Esophagus muscularis mucosa (tissue), 4 donors: ENCODE measurements at regions not wholly inside any gene's neighbourhood (a gene's known extent, or its start where the extent isn't known, plus 50 kb on each side); places are given as distances from the start of the nearest gene placed in this dataset.

Source experiments
- EP300 ChIP-seq: sonication (generic); formaldehyde crosslinking; IDR thresholded peaks from one replicate; pipeline ENCODE4 v1.6.1; 2017; ENCODE audit warnings: antibody characterized with exemption
- POLR2A ChIP-seq: fragments of 450-650 bp; IDR thresholded peaks from one replicate; pipeline ENCODE4 v1.6.1; 2017; ENCODE audit warnings: antibody characterized with exemption, moderate library complexity, mild to moderate bottlenecking, low read depth
- POLR2AphosphoS5 ChIP-seq, 2 donors: sonication (generic); formaldehyde crosslinking; IDR thresholded peaks; one replicate each; pipeline ENCODE4 v1.6.1; 2017; ENCODE audit warnings: antibody characterized with exemption in 2 of 2
- TF ChIP-seq, protein P1 (sequence below), 3 experiments: fragments of 200-600 bp in 2 of 3; fragments of 450-650 bp in 1 of 3; sonication (generic) in 2 of 3; IDR thresholded peaks; one replicate each; pipeline ENCODE4 v1.5.1; 2017 to 2019; ENCODE audit warnings: antibody characterized with exemption in 3 of 3, mild to moderate bottlenecking in 2 of 3, moderate library complexity in 1 of 3

DNA sequence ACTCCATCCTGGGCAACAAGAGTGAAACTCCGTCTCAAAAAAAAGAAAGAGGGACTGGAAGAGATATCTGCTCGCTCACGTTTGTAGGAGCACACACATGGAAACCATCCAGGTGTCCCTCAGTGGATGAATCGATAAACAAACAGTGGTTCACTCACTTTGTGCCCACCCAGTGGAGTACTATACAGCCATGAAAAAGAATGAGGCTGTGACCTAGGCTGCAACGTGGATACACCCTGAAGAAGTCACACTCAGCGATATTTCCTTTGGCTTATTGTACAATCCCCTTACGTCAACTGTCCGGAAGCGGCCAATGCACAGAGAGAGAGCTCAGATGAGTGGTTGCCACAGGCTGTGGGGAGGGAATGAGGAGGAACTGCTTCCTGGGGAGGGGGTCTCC, 82.3 kb upstream of the PPP2R3B start:
- TF ChIP-seq EP300, result no peak
- TF ChIP-seq, protein P1, sequence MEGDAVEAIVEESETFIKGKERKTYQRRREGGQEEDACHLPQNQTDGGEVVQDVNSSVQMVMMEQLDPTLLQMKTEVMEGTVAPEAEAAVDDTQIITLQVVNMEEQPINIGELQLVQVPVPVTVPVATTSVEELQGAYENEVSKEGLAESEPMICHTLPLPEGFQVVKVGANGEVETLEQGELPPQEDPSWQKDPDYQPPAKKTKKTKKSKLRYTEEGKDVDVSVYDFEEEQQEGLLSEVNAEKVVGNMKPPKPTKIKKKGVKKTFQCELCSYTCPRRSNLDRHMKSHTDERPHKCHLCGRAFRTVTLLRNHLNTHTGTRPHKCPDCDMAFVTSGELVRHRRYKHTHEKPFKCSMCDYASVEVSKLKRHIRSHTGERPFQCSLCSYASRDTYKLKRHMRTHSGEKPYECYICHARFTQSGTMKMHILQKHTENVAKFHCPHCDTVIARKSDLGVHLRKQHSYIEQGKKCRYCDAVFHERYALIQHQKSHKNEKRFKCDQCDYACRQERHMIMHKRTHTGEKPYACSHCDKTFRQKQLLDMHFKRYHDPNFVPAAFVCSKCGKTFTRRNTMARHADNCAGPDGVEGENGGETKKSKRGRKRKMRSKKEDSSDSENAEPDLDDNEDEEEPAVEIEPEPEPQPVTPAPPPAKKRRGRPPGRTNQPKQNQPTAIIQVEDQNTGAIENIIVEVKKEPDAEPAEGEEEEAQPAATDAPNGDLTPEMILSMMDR (IDR thresholded peaks at IDR 0.05), result no peak
- no peak for TF ChIP-seq POLR2A
- no peak for TF ChIP-seq POLR2AphosphoS5 (IDR thresholded peaks at IDR 0.05)
